CD14-positive monocyte (primary cell): ENCODE measurements at regions not wholly inside any gene's neighbourhood (a gene's known extent, or its start where the extent isn't known, plus 50 kb on each side); places are given as distances from the start of the nearest gene placed in this dataset.

ENCODE experiments used
- DNase-seq, 3 donors: peaks; one replicate each; pipeline ENCODE4 v3.0.0-alpha.2; 2011 to 2022
- H2AFZ ChIP-seq: 2 replicates; pipeline ENCODE4 v1.6.0; 2012; ENCODE audit warnings: mild to moderate bottlenecking, low read depth, low read length, inconsistent platforms; ENCODE audit not compliant: insufficient read depth, poor library complexity, severe bottlenecking
- H3K27ac ChIP-seq, 2 donors: 1 replicate in 1 of 2; 2 replicates in 1 of 2; pipeline ENCODE4 v1.5.1; 2012 to 2013; ENCODE audit warnings: low read length in 2 of 2, control low read depth in 1 of 2, inconsistent platforms in 1 of 2, low read depth in 1 of 2, mild to moderate bottlenecking in 1 of 2
- H3K27me3 ChIP-seq, 2 donors: one replicate each; pipeline versions ENCODE4 v1.6.0 to v1.6.1; 2011 to 2013; ENCODE audit warnings: low read length in 2 of 2; ENCODE audit not compliant: control insufficient read depth in 2 of 2, insufficient read depth in 2 of 2
- H3K36me3 ChIP-seq, 2 donors: replicated peaks in 1 of 2; 1 replicate in 1 of 2; 2 replicates in 1 of 2; pipeline versions ENCODE4 v1.5.1 to v1.6.1; 2012 to 2013; ENCODE audit warnings: low read length in 2 of 2, control low read depth in 1 of 2, inconsistent platforms in 1 of 2, mild to moderate bottlenecking in 1 of 2; ENCODE audit not compliant: insufficient read depth in 2 of 2, control insufficient read depth in 1 of 2
- H3K4me1 ChIP-seq, 2 donors: 1 replicate in 1 of 2; 2 replicates in 1 of 2; pipeline versions ENCODE4 v1.5.1 to v1.6.1; 2012 to 2013; ENCODE audit warnings: low read length in 2 of 2, control low read depth in 1 of 2, inconsistent platforms in 1 of 2, mild to moderate bottlenecking in 1 of 2, moderate library complexity in 1 of 2; ENCODE audit not compliant: insufficient read depth in 2 of 2, control insufficient read depth in 1 of 2
- H3K4me2 ChIP-seq: replicated peaks from 2 replicates; pipeline ENCODE3; 2012; ENCODE audit warnings: low read length, moderate library complexity, mild to moderate bottlenecking; ENCODE audit not compliant: poor library complexity, severe bottlenecking; ENCODE audit errors: extremely low read depth
- H3K4me3 ChIP-seq, 3 experiments: fragments of 200-600 bp in 1 of 3; sonication (generic) in 1 of 3; replicated peaks in 1 of 3; 1 replicate in 2 of 3; 2 replicates in 1 of 3; pipeline ENCODE4 v1.5.1; 2011 to 2013; ENCODE audit warnings: low read length in 3 of 3, mild to moderate bottlenecking in 3 of 3, control low read depth in 2 of 3, low read depth in 2 of 3, inconsistent platforms in 1 of 3, moderate library complexity in 1 of 3
- H3K79me2 ChIP-seq: 2 replicates; pipeline ENCODE4 v1.6.0; 2012; ENCODE audit warnings: mild to moderate bottlenecking, control low read depth, inconsistent platforms, low read length, moderate library complexity; ENCODE audit not compliant: insufficient read depth
- H3K9ac ChIP-seq: 2 replicates; pipeline ENCODE4 v1.6.0; 2017; ENCODE audit warnings: low read length, mild to moderate bottlenecking; ENCODE audit not compliant: insufficient read depth, poor library complexity, severe bottlenecking
- H3K9me3 ChIP-seq, 2 donors: replicated peaks in 1 of 2; 1 replicate in 1 of 2; 2 replicates in 1 of 2; pipeline versions ENCODE4 v1.5.1 to v1.6.1; 2012 to 2013; ENCODE audit warnings: low read length in 2 of 2, control low read depth in 1 of 2; ENCODE audit not compliant: control insufficient read depth in 1 of 2, insufficient read depth in 1 of 2
- H4K20me1 ChIP-seq: 2 replicates; pipeline ENCODE4 v1.6.0; 2012; ENCODE audit warnings: mild to moderate bottlenecking, low read length, control low read depth, moderate library complexity; ENCODE audit not compliant: insufficient read depth
- H3K27ac Mint-ChIP-seq, 7 donors: one replicate each; pipeline ENCODE4 v1.8.0; 2020; ENCODE audit warnings: mild to moderate bottlenecking in 7 of 7, mixed read lengths in 7 of 7, moderate library complexity in 6 of 7, inconsistent platforms in 2 of 7
- H3K27me3 Mint-ChIP-seq, 3 donors: one replicate each; pipeline ENCODE4 v1.8.0; 2021 to 2022; ENCODE audit warnings: low read depth in 3 of 3, mild to moderate bottlenecking in 3 of 3, mixed read lengths in 3 of 3, moderate library complexity in 3 of 3, inconsistent platforms in 1 of 3
- H3K36me3 Mint-ChIP-seq, 2 donors: one replicate each; pipeline ENCODE4 v1.8.0; 2020; ENCODE audit warnings: mixed read lengths in 2 of 2, inconsistent platforms in 1 of 2, mild to moderate bottlenecking in 1 of 2
- H3K4me1 Mint-ChIP-seq: one replicate; pipeline ENCODE4 v1.8.0; 2020; ENCODE audit warnings: mild to moderate bottlenecking, mixed read lengths
- H3K4me3 Mint-ChIP-seq, 2 donors: one replicate each; pipeline ENCODE4 v1.8.0; 2020; ENCODE audit warnings: mild to moderate bottlenecking in 2 of 2, mixed read lengths in 2 of 2, moderate library complexity in 1 of 2
- H3K9me3 Mint-ChIP-seq, 7 donors: one replicate each; pipeline ENCODE4 v1.8.0; 2020 to 2022; ENCODE audit warnings: mixed read lengths in 7 of 7, mild to moderate bottlenecking in 6 of 7, moderate library complexity in 6 of 7, inconsistent platforms in 2 of 7
- CTCF ChIP-seq: fragments of 200-600 bp; IDR thresholded peaks from one replicate; pipeline ENCODE4 v1.8.0; 2022; ENCODE audit warnings: antibody characterized with exemption, mild to moderate bottlenecking
- WGBS: methylation state at CpG from one replicate; pipeline ENCODE4 v1.1.5; 2013; ENCODE audit warnings: missing lambda C conversion rate; ENCODE audit not compliant: insufficient coverage; 5-methylcytosine and 5-hydroxymethylcytosine counted together
- intact Hi-C, 2 donors: fragments of 100-400 bp; cut with micrococcal nuclease; formaldehyde crosslinking; loops; one replicate each; pipeline versions ENCODE4 v1.15.0 to v1.15.1; 2023

GRCh38 chr13:67402546-67402945 lies 172.4 kb upstream of the PCDH9 start:
- WGBS, result 92% methylated on average over 7 of the region's 7 CpGs
- DNase-seq, result no peak
- Histone ChIP-seq H3K4me1 (no peaks in the 10 kb centered on the region), H3K79me2 (no peaks in the 10 kb centered on the region), H3K4me3 (no peak overlapping the region), H3K36me3 (no peaks in the 10 kb centered on the region), H2AFZ (no peak overlapping the region), H3K9me3 (peaks cover 19 to 43% of the 10 kb centered on the region in 2 donors), H3K27me3 (no peaks in the 10 kb centered on the region), H3K27ac (no peak overlapping the region), H4K20me1 (no peaks in the 10 kb centered on the region), H3K4me2 (no peak overlapping the region), H3K9ac (no peak overlapping the region)
- no peak for TF ChIP-seq CTCF
- intact Hi-C loops, result no loop called here
- Mint-ChIP-seq H3K4me1 (no peaks in the 10 kb centered on the region), H3K27ac (peak overlapping the region in 2 of 7 donors; percentile 14 to 50), H3K9me3 (peaks cover 10 to 43% (median 25%) of the 10 kb centered on the region in 7 donors), H3K4me3 (no peak overlapping the region), H3K36me3 (no peaks in the 10 kb centered on the region), H3K27me3 (peaks cover 0 to 4% (median 0%) of the 10 kb centered on the region in 3 donors)

- no peak for TF ChIP-seq CTCF
- H3K79me2 ChIP-seq, result no peaks in the 10 kb centered on the region
- no peak overlapping the region for H3K4me2 ChIP-seq
- H3K36me3 ChIP-seq, result no peaks in the 10 kb centered on the region
- H4K20me1 ChIP-seq, result no peaks in the 10 kb centered on the region
- Mint-ChIP-seq H3K27ac (no peak overlapping the region), H3K27me3 (peaks cover 0 to 6% (median 0%) of the 10 kb centered on the region in 3 donors), H3K9me3 (peaks cover 10 to 25% (median 20%) of the 10 kb centered on the region in 7 donors), H3K4me3 (no peak overlapping the region), H3K4me1 (no peaks in the 10 kb centered on the region), H3K36me3 (no peaks in the 10 kb centered on the region)
- no peak for DNase-seq
- no peak overlapping the region for H3K4me3 ChIP-seq
- H3K27me3 ChIP-seq, result no peaks in the 10 kb centered on the region
- WGBS, result no CpG with 5 or more reads among the region's 1 CpG
- H2AFZ ChIP-seq, result no peak overlapping the region
- no peak overlapping the region for H3K27ac ChIP-seq
- intact Hi-C loops, result no loop called here
- H3K4me1 ChIP-seq, result no peaks in the 10 kb centered on the region
- peaks cover 19 to 29% of the 10 kb centered on the region in 2 donors for H3K9me3 ChIP-seq
- no peak overlapping the region for H3K9ac ChIP-seq
These were observed 165.4 kb upstream of the PCDH9 start for GRCh38 chr13:67395577-67395976.
